ENCODE measurements at regions not wholly inside any gene's neighbourhood (a gene's known extent, or its start where the extent isn't known, plus 50 kb on each side); places are given as distances from the start of the nearest gene placed in this dataset.

- TF ChIP-seq CTCF (conservative IDR thresholded peaks at IDR 0.05; ENCODE audit: low read depth, low read length) (no peak), EZH2 (IDR thresholded peaks at IDR 0.05; ENCODE audit: borderline replicate concordance, low read depth, low read length, poor library complexity, severe bottlenecking) (no peak)
- Histone ChIP-seq H3K4me1 (ENCODE audit: insufficient read depth, low read length, poor library complexity, severe bottlenecking) (no peaks in the 10 kb centered on the region), H3K36me3 (ENCODE audit: insufficient read depth, low read length, poor library complexity, severe bottlenecking) (no peaks in the 10 kb centered on the region), H3K9me3 (ENCODE audit: low read depth, low read length, poor library complexity, severe bottlenecking) (peaks cover 4% of the 10 kb centered on the region), H3K27ac (ENCODE audit: low read depth, low read length, poor library complexity, severe bottlenecking) (no peak overlapping the region), H3K27me3 (replicated peaks; ENCODE audit: insufficient read depth, low read depth, low read length, poor library complexity) (no peaks in the 10 kb centered on the region), H3K4me3 (ENCODE audit: low read depth, low read length, poor library complexity, severe bottlenecking) (no peak overlapping the region)
- DNase-seq (ENCODE audit: low spot score) = no peak
- intact Hi-C loops (cut with micrococcal nuclease; ENCODE audit: unreplicated experiment) = no loop called here
- no TSS peak for BruUV-seq (replicated peaks)
- CTCF ChIA-PET = no interaction called here
- POLR2A ChIA-PET (ENCODE audit: low non-redundant PET) = no interaction called here
These were observed 104.3 kb upstream of the FSTL4 start for GRCh38 chr5:133716532-133717183.

- DNase-seq (ENCODE audit: low spot score) = no peak
- H3K4me1 ChIP-seq (ENCODE audit: insufficient read depth, low read length, poor library complexity, severe bottlenecking) = no peaks in the 10 kb centered on the region
- H3K4me3 ChIP-seq (ENCODE audit: low read depth, low read length, poor library complexity, severe bottlenecking) = no peak overlapping the region
- ChIA-PET POLR2A (ENCODE audit: low non-redundant PET) (no interaction called here), CTCF (no interaction called here)
- H3K27ac ChIP-seq (ENCODE audit: low read depth, low read length, poor library complexity, severe bottlenecking) = no peak overlapping the region
- H3K36me3 ChIP-seq (ENCODE audit: insufficient read depth, low read length, poor library complexity, severe bottlenecking) = no peaks in the 10 kb centered on the region
- intact Hi-C loops (cut with micrococcal nuclease; ENCODE audit: unreplicated experiment) = no loop called here
- TF ChIP-seq CTCF (conservative IDR thresholded peaks at IDR 0.05; ENCODE audit: low read depth, low read length) (no peak), EZH2 (IDR thresholded peaks at IDR 0.05; ENCODE audit: borderline replicate concordance, low read depth, low read length, poor library complexity, severe bottlenecking) (no peak)
- H3K9me3 ChIP-seq (ENCODE audit: low read depth, low read length, poor library complexity, severe bottlenecking) = no peaks in the 10 kb centered on the region
- H3K27me3 ChIP-seq (replicated peaks; ENCODE audit: insufficient read depth, low read depth, low read length, poor library complexity) = no peaks in the 10 kb centered on the region
- BruUV-seq (replicated peaks) = no TSS peak
These were observed 103.3 kb upstream of the FSTL4 start for GRCh38 chr5:133715616-133716015.

GRCh38 chr5:133715216-133715615 is 102.9 kb upstream of the FSTL4 start:
- POLR2A ChIA-PET (ENCODE audit: low non-redundant PET) = no interaction called here
- no peak for DNase-seq (ENCODE audit: low spot score)
- Histone ChIP-seq H3K4me3 (ENCODE audit: low read depth, low read length, poor library complexity, severe bottlenecking) (no peak overlapping the region), H3K36me3 (ENCODE audit: insufficient read depth, low read length, poor library complexity, severe bottlenecking) (no peaks in the 10 kb centered on the region), H3K27me3 (replicated peaks; ENCODE audit: insufficient read depth, low read depth, low read length, poor library complexity) (no peaks in the 10 kb centered on the region), H3K9me3 (ENCODE audit: low read depth, low read length, poor library complexity, severe bottlenecking) (no peaks in the 10 kb centered on the region), H3K4me1 (ENCODE audit: insufficient read depth, low read length, poor library complexity, severe bottlenecking) (no peaks in the 10 kb centered on the region), H3K27ac (ENCODE audit: low read depth, low read length, poor library complexity, severe bottlenecking) (no peak overlapping the region)
- CTCF ChIA-PET = no interaction called here
- intact Hi-C loops (cut with micrococcal nuclease; ENCODE audit: unreplicated experiment) = no loop called here
- TF ChIP-seq CTCF (conservative IDR thresholded peaks at IDR 0.05; ENCODE audit: low read depth, low read length) (no peak), EZH2 (IDR thresholded peaks at IDR 0.05; ENCODE audit: borderline replicate concordance, low read depth, low read length, poor library complexity, severe bottlenecking) (no peak)
- BruUV-seq (replicated peaks) = no TSS peak
